GM12878 (cell line): ENCODE measurements at regions not wholly inside any gene's neighbourhood (a gene's known extent, or its start where the extent isn't known, plus 50 kb on each side); places are given as distances from the start of the nearest gene placed in this dataset.

ENCODE experiments used
- ATAC-seq: fragments of 200-7000 bp; cut with Tn5 transposase; 3 replicates; pipeline ENCODE4 v1.9.1; 2020; ENCODE audit warnings: mild to moderate bottlenecking, moderate library complexity
- BruUV-seq: library from RNA; stranded (reverse); fragments of 400-500 nt; replicated peaks from 2 replicates; lab custom pipeline; 2021; lab: Mats Ljungman, UMichigan
- CTCF ChIA-PET: fragments of 300-600 bp; sonication (Branson Sonifier 250); formaldehyde crosslinking; extraction: SDS; loops from one replicate; lab custom pipeline; 2021; ENCODE audit warnings: inconsistent platforms; lab: Yijun Ruan, JAX
- POLR2A ChIA-PET: fragments of 350-600 bp; formaldehyde crosslinking; extraction: SDS; loops from one replicate; lab custom pipeline; 2021; ENCODE audit warnings: inconsistent platforms; lab: Charles Lee
- RAD21 ChIA-PET: fragments of 300-600 bp; sonication (Branson Sonifier 250); formaldehyde crosslinking; loops from one replicate; lab custom pipeline; 2023; ENCODE audit warnings: antibody characterized with exemption; ENCODE audit not compliant: unreplicated experiment; lab: Charles Lee
- SMC1A ChIA-PET: fragments of 300-600 bp; sonication (Branson Sonifier 250); formaldehyde crosslinking; loops from one replicate; lab custom pipeline; 2023; ENCODE audit not compliant: unreplicated experiment, uncharacterized antibody; lab: Charles Lee
- DNase-seq: peaks from one replicate; pipeline ENCODE4 v3.0.0-alpha.2; 2011; ENCODE audit warnings: low read depth, low spot score
- FAIRE-seq: peaks from 3 replicates; lab custom pipeline; 2011; peaks lifted over from hg19 to GRCh38; lab: Jason Lieb, UNC
- H2AFZ ChIP-seq: 2 replicates; pipeline ENCODE4 v1.6.0; 2011; ENCODE audit warnings: low read depth, low read length, control low read depth; ENCODE audit not compliant: control insufficient read depth
- H3K27ac ChIP-seq: 2 replicates; pipeline ENCODE4 v1.5.1; 2011; ENCODE audit warnings: control low read depth; ENCODE audit not compliant: control insufficient read depth, insufficient read depth
- H3K27me3 ChIP-seq, 2 experiments: replicated peaks in 1 of 2; 2 replicates each; pipeline versions ENCODE4 v1.6.0 to v1.6.1; 2011; ENCODE audit warnings: low read length in 1 of 2; ENCODE audit not compliant: control insufficient read depth in 2 of 2, insufficient read depth in 2 of 2
- H3K36me3 ChIP-seq, 2 experiments: 2 replicates each; pipeline ENCODE4 v1.5.1; 2011; ENCODE audit warnings: low read length in 1 of 2; ENCODE audit not compliant: control insufficient read depth in 2 of 2, insufficient read depth in 2 of 2
- H3K4me1 ChIP-seq: 2 replicates; pipeline ENCODE4 v1.6.1; 2011; ENCODE audit warnings: mild to moderate bottlenecking, low read length, moderate library complexity, mixed read lengths; ENCODE audit not compliant: control insufficient read depth, insufficient read depth
- H3K4me2 ChIP-seq: 2 replicates; pipeline ENCODE4 v1.6.0; 2011; ENCODE audit warnings: control low read depth; ENCODE audit not compliant: control insufficient read depth, insufficient read depth
- H3K4me3 ChIP-seq: fragments of 200-600 bp; sonication (generic); 2 replicates; pipeline ENCODE4 v1.5.1; 2016
- H3K79me2 ChIP-seq: 2 replicates; pipeline ENCODE4 v1.6.0; 2011; ENCODE audit warnings: low read length; ENCODE audit not compliant: control insufficient read depth, insufficient read depth
- H3K9ac ChIP-seq: 2 replicates; pipeline ENCODE4 v1.8.0; 2011; ENCODE audit warnings: low read length, control low read depth, mixed read lengths; ENCODE audit not compliant: control insufficient read depth, insufficient read depth
- H3K9me3 ChIP-seq: replicated peaks from 3 replicates; pipeline ENCODE4 v1.5.1; 2011; ENCODE audit warnings: mild to moderate bottlenecking, low read length; ENCODE audit not compliant: control insufficient read depth, insufficient read depth
- H4K20me1 ChIP-seq: 2 replicates; pipeline ENCODE4 v1.6.0; 2011; ENCODE audit not compliant: control insufficient read depth, insufficient read depth
- CBX3 ChIP-seq: fragments of 200-600 bp; sonication (generic); IDR thresholded peaks from 2 replicates; pipeline ENCODE4 v1.6.1; 2016; ENCODE audit warnings: low read depth, borderline replicate concordance
- EP300 ChIP-seq, 2 experiments: fragments of 150-350 bp in 1 of 2; IDR thresholded peaks; 2 replicates each; pipeline ENCODE4 v1.6.1; 2011 to 2012; ENCODE audit warnings: low read depth in 2 of 2, low read length in 2 of 2, borderline replicate concordance in 1 of 2, improper control_type of control experiment in 1 of 2, inconsistent platforms in 1 of 2; ENCODE audit not compliant: control insufficient read depth in 1 of 2
- ETV6 ChIP-seq, 2 experiments: fragments of 450-650 bp in 1 of 2; IDR thresholded peaks in 1 of 2; conservative IDR thresholded peaks in 1 of 2; 2 replicates each; pipeline ENCODE4 v1.6.1; 2014; ENCODE audit warnings: antibody characterized with exemption in 1 of 2, borderline replicate concordance in 1 of 2, low read depth in 1 of 2, mild to moderate bottlenecking in 1 of 2, moderate library complexity in 1 of 2
- GABPA ChIP-seq: IDR thresholded peaks from 2 replicates; pipeline ENCODE4 v1.6.1; 2014; ENCODE audit warnings: antibody characterized with exemption, low read depth, mild to moderate bottlenecking, inconsistent platforms
- HCFC1 ChIP-seq: fragments of 150-350 bp; IDR thresholded peaks from 2 replicates; pipeline ENCODE4 v1.6.1; 2014; ENCODE audit warnings: low read length
- MEF2A ChIP-seq: IDR thresholded peaks from 2 replicates; pipeline ENCODE4 v1.6.1; 2011; ENCODE audit warnings: low read depth, mild to moderate bottlenecking, low read length, moderate library complexity; ENCODE audit not compliant: insufficient read depth
- NBN ChIP-seq: fragments of 450-650 bp; IDR thresholded peaks from 2 replicates; pipeline ENCODE4 v1.6.1; 2016
- NFXL1 ChIP-seq: fragments of 450-650 bp; IDR thresholded peaks from 2 replicates; pipeline ENCODE4 v1.6.1; 2017; ENCODE audit warnings: antibody characterized with exemption, mild to moderate bottlenecking, borderline replicate concordance
- NR2F1 ChIP-seq: fragments of 450-650 bp; conservative IDR thresholded peaks from 2 replicates; pipeline ENCODE4 v1.6.1; 2017; ENCODE audit warnings: mild to moderate bottlenecking
- POLR2AphosphoS5 ChIP-seq: IDR thresholded peaks from 2 replicates; pipeline ENCODE4 v1.6.1; 2011; ENCODE audit warnings: mild to moderate bottlenecking, low read length, inconsistent platforms
- RELA ChIP-seq: fragments of 450-650 bp; IDR thresholded peaks from 2 replicates; pipeline ENCODE4 v1.8.0; 2014; ENCODE audit warnings: borderline replicate concordance; ENCODE audit not compliant: partially characterized antibody
- TCF3 ChIP-seq: IDR thresholded peaks from 2 replicates; pipeline ENCODE4 v1.6.1; 2012; ENCODE audit warnings: low read depth, mild to moderate bottlenecking, low read length, borderline replicate concordance; ENCODE audit not compliant: insufficient read depth
- ZBED1 ChIP-seq: IDR thresholded peaks from 2 replicates; pipeline ENCODE4 v1.6.1; 2016; ENCODE audit warnings: borderline replicate concordance
- ZBTB33 ChIP-seq: fragments of 450-650 bp; IDR thresholded peaks from 2 replicates; pipeline ENCODE4 v1.6.1; 2017; ENCODE audit warnings: mild to moderate bottlenecking
- whole genome bisulfite sequencing: methylation state at CpG from one replicate; pipeline ENCODE4 v1.1.6; 2016; ENCODE audit warnings: low lambda C conversion rate; ENCODE audit not compliant: insufficient replicate concordance, insufficient coverage; ENCODE audit errors: missing lambda C conversion rate; 5-methylcytosine and 5-hydroxymethylcytosine counted together
- in situ Hi-C: fragments of 300-500 bp; cut with MboI; formaldehyde crosslinking; loops from 9 replicates; pipeline ENCODE4 v1.14.3; 2018; ENCODE audit warnings: mixed read lengths
- intact Hi-C: fragments of 100-400 bp; cut with micrococcal nuclease; formaldehyde crosslinking; loops from one replicate; pipeline ENCODE4 v1.14.2; 2022; ENCODE audit not compliant: unreplicated experiment
- TF ChIP-seq, protein P1 (sequence below): IDR thresholded peaks from 2 replicates; pipeline ENCODE4 v1.6.1; 2012; ENCODE audit warnings: mild to moderate bottlenecking, low read depth, low read length
- TF ChIP-seq, protein P2 (sequence below): IDR thresholded peaks from 2 replicates; pipeline ENCODE4 v1.6.1; 2012; ENCODE audit warnings: low read depth, low read length, improper control_type of control experiment

- Histone ChIP-seq H2AFZ (no peak overlapping the region), H3K4me3 (no peak overlapping the region), H3K27ac (no peak overlapping the region), H3K27me3 (no peaks in the 10 kb centered on the region), H3K9ac (no peak overlapping the region), H4K20me1 (no peaks in the 10 kb centered on the region), H3K4me1 (no peaks in the 10 kb centered on the region), H3K9me3 (no peaks in the 10 kb centered on the region), H3K36me3 (no peaks in the 10 kb centered on the region), H3K4me2 (no peak overlapping the region), H3K79me2 (no peaks in the 10 kb centered on the region)
- CTCF ChIA-PET, result no interaction called here
- no peak for DNase-seq
- no TSS peak for BruUV-seq
- no peak for FAIRE-seq
- POLR2A ChIA-PET, result no interaction called here
- in situ Hi-C loops, result no loop called here
- WGBS, result 9% methylated on average over 3 of the region's 3 CpGs
- ATAC-seq, result no peak
- RAD21 ChIA-PET, result no interaction called here
- no peak for TF ChIP-seq RELA
- no peak for TF ChIP-seq NBN
- TF ChIP-seq TCF3, result no peak
- no peak for TF ChIP-seq HCFC1
- no peak for TF ChIP-seq CBX3
- TF ChIP-seq ZBED1, result no peak
- TF ChIP-seq ETV6 (conservative IDR thresholded peaks at IDR 0.05 in 1 of 2, IDR thresholded peaks at IDR 0.05 in 1 of 2; ENCODE audit: borderline replicate concordance in 1 of 2, low read depth in 1 of 2), result no peak
- TF ChIP-seq NFXL1, result no peak
- no peak for TF ChIP-seq ZBTB33
- TF ChIP-seq, protein P1, sequence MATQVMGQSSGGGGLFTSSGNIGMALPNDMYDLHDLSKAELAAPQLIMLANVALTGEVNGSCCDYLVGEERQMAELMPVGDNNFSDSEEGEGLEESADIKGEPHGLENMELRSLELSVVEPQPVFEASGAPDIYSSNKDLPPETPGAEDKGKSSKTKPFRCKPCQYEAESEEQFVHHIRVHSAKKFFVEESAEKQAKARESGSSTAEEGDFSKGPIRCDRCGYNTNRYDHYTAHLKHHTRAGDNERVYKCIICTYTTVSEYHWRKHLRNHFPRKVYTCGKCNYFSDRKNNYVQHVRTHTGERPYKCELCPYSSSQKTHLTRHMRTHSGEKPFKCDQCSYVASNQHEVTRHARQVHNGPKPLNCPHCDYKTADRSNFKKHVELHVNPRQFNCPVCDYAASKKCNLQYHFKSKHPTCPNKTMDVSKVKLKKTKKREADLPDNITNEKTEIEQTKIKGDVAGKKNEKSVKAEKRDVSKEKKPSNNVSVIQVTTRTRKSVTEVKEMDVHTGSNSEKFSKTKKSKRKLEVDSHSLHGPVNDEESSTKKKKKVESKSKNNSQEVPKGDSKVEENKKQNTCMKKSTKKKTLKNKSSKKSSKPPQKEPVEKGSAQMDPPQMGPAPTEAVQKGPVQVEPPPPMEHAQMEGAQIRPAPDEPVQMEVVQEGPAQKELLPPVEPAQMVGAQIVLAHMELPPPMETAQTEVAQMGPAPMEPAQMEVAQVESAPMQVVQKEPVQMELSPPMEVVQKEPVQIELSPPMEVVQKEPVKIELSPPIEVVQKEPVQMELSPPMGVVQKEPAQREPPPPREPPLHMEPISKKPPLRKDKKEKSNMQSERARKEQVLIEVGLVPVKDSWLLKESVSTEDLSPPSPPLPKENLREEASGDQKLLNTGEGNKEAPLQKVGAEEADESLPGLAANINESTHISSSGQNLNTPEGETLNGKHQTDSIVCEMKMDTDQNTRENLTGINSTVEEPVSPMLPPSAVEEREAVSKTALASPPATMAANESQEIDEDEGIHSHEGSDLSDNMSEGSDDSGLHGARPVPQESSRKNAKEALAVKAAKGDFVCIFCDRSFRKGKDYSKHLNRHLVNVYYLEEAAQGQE, result no peak
- no peak for TF ChIP-seq GABPA
- TF ChIP-seq MEF2A, result no peak
- no peak for TF ChIP-seq NR2F1
- TF ChIP-seq, protein P2, sequence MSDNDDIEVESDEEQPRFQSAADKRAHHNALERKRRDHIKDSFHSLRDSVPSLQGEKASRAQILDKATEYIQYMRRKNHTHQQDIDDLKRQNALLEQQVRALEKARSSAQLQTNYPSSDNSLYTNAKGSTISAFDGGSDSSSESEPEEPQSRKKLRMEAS, result no peak
- no peak for TF ChIP-seq EP300 (IDR thresholded peaks at IDR 0.05; ENCODE audit: borderline replicate concordance in 1 of 2, control insufficient read depth in 1 of 2, low read depth in 2 of 2, low read length in 2 of 2)
- TF ChIP-seq POLR2AphosphoS5, result no peak
- intact Hi-C loops, result no loop called here
- SMC1A ChIA-PET, result no interaction called here
Observed at GRCh38 chrX:95729401-95729800, 955.2 kb upstream of the DIAPH2 start.
